Mucosa of descending colon (tissue), 3 donors: ENCODE measurements at regions not wholly inside any gene's neighbourhood (a gene's known extent, or its start where the extent isn't known, plus 50 kb on each side); places are given as distances from the start of the nearest gene placed in this dataset.

Experiments
- ATAC-seq: fragments of 200-7000 bp; cut with Tn5 transposase; one replicate; pipeline ENCODE4 v1.9.1; 2020; ENCODE audit warnings: mild to moderate bottlenecking, moderate library complexity
- DNase-seq, 3 donors: peaks; one replicate each; pipeline ENCODE4 v3.0.0-alpha.2; 2020
- H3K36me3 ChIP-seq: fragments of 200-600 bp; one replicate; pipeline ENCODE4 v1.8.0; 2021; ENCODE audit warnings: low read depth, mild to moderate bottlenecking
- H3K4me1 ChIP-seq: fragments of 200-600 bp; one replicate; pipeline ENCODE4 v1.8.0; 2021; ENCODE audit warnings: low read depth, mild to moderate bottlenecking
- H3K4me3 ChIP-seq: fragments of 200-600 bp; one replicate; pipeline ENCODE4 v1.8.0; 2021; ENCODE audit warnings: mild to moderate bottlenecking
- H3K9me3 ChIP-seq: fragments of 200-600 bp; one replicate; pipeline ENCODE4 v1.8.0; 2021; ENCODE audit warnings: mild to moderate bottlenecking
- CTCF ChIP-seq: fragments of 200-600 bp; IDR thresholded peaks from one replicate; pipeline ENCODE4 v1.8.0; 2022; ENCODE audit warnings: antibody characterized with exemption, mild to moderate bottlenecking
- intact Hi-C, 2 donors: fragments of 100-400 bp; cut with DNase I in 1 of 2; cut with micrococcal nuclease in 1 of 2; formaldehyde crosslinking; loops; one replicate each; pipeline versions ENCODE4 v1.11.0 to v1.11.1; 2022; cut with DNase I, micrococcal nuclease
- donor health status: DM: no; HTN: no; CAD: no; lungs with moderate emphysema.
- donor health status: DM: no; HTN: no; CAD: no.
- donor health status: DM: no; HTN: yes; CAD: no.

DNA sequence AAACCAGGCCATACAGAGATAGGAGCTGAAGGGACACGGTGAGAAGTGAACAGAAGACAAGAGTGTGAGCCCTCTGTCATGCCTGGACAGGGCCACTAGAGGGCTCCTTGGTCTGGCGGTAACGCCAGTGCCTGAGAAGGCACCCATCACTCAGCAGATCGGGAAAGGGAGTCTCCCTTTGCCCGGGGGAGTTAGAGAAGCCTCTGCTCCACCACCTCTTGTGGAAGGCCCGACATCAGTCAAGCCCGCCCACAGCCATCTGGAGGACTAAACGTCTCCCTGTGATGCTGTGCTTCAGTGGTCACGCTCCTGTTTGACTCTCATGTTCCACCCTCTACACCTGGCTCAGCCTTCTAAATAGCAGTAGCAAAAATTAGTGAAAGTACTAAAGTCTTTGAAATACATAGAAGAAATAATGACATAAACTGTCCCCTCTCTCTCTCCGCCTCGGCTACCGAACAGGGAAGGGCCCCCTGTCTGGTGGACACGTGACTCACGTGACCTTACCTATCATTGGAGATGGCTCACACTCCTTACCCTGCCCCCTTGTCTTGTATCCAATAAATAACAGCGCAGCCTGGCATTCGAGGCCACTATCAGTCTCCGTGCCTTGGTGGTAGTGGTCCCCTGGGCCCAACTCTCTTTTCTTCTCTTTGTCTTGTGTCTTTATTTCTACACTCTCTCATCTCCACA, 66.7 kb downstream of the RPP21 start:
- Histone ChIP-seq H3K36me3 (no peaks in the 10 kb centered on the region), H3K4me3 (no peak overlapping the region), H3K9me3 (peaks cover 3% of the 10 kb centered on the region), H3K4me1 (no peaks in the 10 kb centered on the region)
- DNase-seq, result peak in 2 of 3 donors; percentile 70
- peak; percentile 58 for ATAC-seq
- TF ChIP-seq CTCF, result peak; percentile 69
- intact Hi-C loops, result no loop called here

GRCh38 chr6:30418448-30418847, 70.9 kb upstream of the HLA-E start:
- H3K4me3 ChIP-seq, result no peak overlapping the region
- H3K4me1 ChIP-seq, result no peaks in the 10 kb centered on the region
- H3K9me3 ChIP-seq, result no peaks in the 10 kb centered on the region
- H3K36me3 ChIP-seq, result no peaks in the 10 kb centered on the region
- intact Hi-C loops, result no loop called here
- no peak for DNase-seq
- ATAC-seq, result no peak
- no peak for TF ChIP-seq CTCF

- DNase-seq (no peak), ATAC-seq (no peak)
- Histone ChIP-seq H3K4me1 (no peaks in the 10 kb centered on the region), H3K4me3 (no peak overlapping the region), H3K9me3 (no peaks in the 10 kb centered on the region), H3K36me3 (no peaks in the 10 kb centered on the region)
- intact Hi-C loops, result no loop called here
- no peak for TF ChIP-seq CTCF
Measured at GRCh38 chr6:30424549-30424948, 64.8 kb upstream of the HLA-E start.
